HG03175 (cell line): ENCODE measurements at regions not wholly inside any gene's neighbourhood (a gene's known extent, or its start where the extent isn't known, plus 50 kb on each side); places are given as distances from the start of the nearest gene placed in this dataset.

Experiments used
- ATAC-seq: cut with Tn5 transposase; IDR thresholded peaks from one replicate; pipeline ENCODE4 v1.9.1; 2021; ENCODE audit warnings: mild to moderate bottlenecking, moderate library complexity; ENCODE audit not compliant: unreplicated experiment

DNA sequence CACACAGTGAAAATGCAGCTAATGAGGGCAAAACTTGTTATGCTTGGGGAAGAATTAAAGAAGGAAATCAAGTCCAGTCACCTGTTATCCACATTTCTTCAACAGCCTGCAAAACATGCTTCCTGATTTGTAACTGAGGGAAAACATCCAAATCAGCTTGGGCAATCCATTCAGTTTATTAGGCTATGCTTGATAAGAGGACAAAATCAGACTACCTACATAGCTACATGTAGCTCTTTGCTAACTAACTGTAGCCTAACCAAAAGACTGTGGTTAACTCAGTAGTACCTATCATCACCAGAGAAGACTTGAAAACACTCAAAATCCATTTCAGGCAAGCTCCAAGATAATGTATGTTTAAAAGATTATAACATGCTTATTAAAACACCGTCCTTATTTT lies 436.4 kb downstream of the SHQ1 start:
- ATAC-seq = no peak

DNA sequence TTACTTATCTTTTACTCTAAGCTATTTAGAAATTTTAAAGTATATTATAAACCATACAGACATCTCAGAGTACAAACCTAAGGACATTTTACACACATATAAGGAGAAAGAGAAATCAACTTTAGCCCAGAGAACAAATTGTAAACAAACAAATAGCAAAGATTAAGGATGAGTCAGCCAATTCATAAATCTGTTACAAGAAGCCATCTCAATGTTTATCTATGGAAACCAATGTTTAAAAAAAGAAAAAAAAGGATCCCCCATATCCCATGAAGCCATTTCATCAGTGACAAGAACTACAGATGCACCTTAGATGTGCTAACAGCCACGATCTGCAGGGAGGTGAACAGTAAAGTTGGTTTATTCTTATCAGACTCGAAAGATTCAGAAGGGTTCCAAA lies 437.1 kb downstream of the SHQ1 start:
- no peak for ATAC-seq

DNA sequence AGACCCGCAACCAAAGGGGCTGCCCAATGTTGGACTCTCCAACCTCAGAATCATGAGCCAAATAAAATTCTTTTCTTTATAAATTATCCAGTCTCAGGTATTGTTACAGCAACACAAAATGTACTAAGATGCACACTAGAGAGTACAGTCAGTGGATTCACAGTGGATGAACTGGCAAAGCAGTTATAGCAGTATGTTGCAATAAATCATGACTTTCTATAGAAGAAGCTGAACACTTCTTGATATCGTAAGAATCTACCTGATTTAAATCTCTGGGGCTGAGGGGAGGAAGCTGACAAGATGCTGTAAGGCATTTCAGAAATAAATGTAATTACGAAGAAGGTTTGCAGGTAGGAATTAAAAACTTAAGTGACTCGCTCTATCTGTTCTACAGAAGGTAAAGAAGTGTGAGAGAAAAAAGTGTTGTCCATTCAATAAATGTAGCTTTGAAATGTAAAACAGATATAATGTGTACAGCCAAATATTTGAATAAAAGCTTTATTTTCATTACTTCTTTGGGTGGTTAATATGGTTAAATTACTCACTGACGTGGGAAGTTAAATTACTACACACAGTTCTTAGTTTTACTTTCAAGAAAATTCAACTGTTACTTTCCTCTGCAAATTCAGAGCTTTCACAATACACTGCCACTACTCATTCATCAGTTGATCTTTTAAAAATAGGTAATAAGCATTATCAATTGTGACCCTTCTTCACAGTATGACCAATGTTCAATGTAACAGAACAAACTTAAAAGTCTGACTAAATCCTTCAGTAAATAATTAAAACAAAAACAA lies 439.1 kb downstream of the SHQ1 start:
- ATAC-seq = no peak

DNA sequence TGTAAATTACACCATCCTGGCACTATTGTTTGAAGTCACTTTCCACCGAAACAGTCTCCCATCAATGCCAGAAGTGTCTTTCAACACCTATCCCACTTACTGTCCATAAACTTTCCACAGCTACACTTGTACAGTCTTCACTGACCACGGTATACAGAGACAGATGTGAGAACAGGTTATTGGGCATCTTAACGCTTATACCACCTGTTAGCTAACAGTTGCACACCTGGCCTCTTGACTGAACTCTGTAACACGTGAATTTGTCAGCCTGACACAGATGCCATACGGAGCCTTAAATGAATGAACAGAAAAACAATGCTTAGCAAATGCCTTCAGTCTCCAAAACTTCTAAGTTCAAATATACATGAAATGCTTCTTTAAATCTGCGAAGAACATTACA lies 440.5 kb downstream of the SHQ1 start:
- ATAC-seq = no peak

DNA sequence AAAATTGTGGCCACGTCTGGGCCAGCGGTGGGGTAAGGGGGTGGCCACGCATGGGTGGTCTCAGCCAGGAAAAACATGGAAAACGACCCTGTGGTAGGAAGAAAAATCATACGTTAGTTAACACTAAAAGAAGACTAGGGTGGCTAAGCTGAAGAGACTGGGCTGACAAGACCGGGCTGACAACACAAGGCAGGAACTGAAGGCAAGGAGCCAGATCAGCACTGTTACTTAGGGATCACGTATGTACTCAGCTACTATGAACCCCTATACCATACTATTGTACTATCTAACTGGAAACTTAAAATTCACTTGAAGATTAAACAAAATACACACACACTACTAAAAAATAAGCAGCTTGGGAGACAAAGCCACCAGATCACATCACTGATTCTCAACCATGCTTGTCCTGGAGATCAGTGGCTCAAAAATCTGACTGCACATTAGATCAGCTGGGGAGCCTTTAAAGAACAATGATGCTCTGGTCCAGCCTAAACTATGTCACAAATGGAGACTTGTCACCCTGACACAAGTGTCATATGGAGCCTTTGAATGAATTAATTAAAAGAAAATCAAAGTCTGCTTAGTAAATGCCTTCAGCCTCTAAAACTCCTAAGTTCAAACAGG lies 442.2 kb downstream of the SHQ1 start:
- no peak for ATAC-seq

DNA sequence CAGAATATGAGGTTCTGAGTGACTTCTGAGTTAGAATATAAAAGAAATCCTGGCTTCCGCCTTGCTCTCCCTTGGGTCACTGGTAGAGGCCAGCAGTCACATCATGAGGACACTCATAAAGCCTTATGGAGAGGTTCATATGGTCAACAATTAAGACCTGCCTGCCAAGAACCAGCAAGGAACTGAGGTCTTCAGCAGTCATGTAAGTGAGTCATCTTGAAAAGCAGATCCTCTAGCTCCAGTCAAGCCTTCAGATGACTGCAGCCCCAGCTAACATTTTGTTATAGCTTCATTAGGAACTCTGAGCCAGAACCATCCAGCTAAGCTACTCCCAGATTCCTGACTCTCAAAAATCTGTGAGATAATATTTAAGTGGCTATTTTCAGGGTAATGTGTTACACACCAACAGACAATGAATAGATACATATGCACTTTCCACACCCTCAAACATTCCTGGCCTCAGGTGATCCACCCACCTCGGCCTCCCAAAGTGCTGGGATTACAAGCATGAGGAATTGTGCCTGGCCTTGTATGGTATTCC lies 447.2 kb downstream of the SHQ1 start:
- ATAC-seq = no peak

DNA sequence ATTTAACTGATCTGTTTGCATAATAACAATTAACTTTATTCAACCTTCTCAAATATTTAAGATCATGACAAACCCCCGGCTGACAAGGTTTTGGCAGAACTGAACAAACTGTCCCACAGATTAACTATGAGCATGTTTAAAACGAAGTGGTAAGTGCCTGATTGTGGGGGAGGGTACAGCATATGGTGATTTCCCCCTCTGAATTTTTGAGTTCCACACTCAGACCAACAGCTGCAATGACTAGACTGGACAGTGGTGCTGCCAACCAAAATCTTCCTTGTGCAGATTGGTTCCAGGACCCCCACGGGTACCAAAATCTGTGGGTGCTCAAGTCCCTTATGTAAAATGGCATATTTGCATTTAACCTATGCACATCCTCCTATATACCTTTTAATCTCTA lies 449.5 kb downstream of the SHQ1 start:
- no peak for ATAC-seq

DNA sequence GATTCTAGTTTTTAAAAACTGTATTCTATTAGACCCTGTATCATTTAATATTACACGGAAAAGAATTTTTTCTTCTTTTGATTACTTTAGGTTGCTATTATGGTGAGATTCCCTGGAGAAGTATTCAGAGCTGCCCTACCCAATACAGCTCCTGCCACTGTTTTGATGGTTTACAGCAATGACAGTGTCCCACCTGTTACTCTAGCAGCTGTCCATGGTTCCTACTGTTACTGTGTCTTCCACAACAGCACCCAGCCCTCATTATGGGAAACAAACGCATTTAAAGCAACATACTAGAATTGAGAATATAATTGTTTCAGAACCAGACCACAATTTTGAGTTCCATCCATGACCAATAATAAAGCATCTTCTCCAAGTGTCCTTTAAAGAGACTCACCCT lies 450.7 kb downstream of the SHQ1 start:
- ATAC-seq = no peak

DNA sequence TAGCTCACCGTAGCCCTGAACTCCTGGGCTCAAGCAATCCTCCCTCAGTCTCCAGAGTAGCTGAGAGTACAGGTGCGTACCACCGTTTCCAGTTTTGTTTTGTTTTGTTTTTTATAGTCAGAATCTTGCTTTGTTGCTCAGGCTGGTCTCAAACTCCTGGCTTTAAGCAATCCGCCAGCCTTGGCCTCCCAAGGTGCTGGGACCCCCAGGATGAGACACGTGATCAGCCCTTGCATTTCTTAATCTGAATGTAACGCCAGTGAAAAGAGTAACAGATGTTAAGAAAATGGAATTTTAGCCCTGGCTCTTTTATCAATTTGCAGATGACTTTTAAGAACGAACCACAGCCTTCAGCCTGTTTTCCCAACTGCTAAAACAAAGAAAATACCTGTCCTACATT lies 451.3 kb downstream of the SHQ1 start:
- no peak for ATAC-seq

DNA sequence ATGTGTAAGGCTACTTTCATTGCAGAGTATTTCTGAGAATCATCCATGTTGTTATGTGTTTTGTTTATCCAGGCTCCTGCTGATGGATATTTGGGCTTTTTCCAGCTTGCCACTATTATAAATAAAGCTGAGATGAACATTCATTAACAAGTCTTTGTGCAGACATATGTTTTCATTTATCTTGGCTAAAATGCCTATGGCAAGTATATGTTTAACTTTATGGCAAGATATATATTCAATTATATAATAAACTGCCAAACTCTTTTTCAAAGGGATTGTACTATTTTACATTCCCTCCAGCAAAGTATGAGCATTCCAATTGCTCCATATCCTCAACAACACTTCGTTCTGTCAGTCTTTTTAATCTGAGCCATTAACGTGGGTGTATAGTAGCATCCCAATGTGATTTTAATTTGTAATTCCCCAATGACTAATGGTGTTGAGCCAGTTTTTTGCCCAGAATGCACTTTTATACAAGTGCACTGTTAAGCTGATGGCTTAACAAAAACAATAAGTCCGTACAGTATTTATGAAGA lies 452.4 kb downstream of the SHQ1 start:
- ATAC-seq = no peak

DNA sequence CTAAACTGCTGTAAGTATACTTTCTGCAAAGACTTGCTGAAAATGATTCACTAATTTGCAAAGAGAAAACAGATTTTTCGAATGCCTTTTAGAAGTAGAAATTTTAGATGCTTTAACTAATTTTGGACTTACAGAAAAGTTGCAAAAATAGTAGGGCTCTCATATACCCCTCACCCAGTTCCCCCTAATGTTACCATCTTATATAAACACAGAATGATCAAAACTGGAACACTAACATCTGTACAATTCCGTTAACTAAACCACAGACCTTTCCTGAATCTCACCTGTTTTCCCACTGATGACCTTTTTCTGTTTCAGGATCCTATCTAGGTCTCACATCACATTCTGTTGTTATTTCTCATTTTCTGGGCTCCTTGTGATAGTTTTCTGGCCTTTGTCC lies 454.8 kb downstream of the SHQ1 start:
- no peak for ATAC-seq

DNA sequence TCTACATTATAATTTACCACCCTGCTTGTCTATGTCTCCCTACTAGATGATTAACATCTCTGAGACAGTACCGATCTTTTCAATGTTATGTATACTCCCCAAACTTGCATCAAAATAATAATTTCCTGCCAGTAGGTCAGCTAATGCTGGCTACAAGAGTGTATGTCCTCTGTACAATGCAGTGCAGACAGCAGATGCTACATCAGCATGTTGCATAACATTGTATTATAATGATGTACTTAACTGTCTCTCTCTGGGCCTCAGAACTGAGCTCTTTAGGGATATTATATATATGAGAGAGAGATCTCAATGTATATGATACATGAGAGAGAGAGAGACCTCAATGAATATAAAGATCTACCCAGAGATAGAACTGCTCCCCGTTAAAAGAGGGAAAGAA lies 456.6 kb downstream of the SHQ1 start:
- ATAC-seq = no peak

DNA sequence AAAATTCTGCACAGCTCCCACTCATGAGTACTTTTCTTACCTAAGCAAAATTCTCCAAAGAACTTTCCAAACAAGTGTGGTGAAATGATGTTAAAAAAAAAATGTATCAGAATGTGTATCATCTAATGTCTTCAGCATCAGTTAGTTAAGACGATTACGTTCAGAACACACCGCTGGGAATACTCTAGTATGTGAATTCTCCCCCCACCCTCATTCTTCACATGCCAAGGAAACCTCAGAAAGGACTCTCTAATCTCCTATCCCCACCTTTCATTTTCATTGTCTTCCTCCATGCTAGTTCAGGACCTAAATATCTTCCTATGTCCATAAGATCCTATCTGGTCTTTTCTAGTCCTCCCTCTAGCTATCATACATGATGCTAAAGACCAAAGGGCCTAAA lies 457.4 kb downstream of the SHQ1 start:
- no peak for ATAC-seq

DNA sequence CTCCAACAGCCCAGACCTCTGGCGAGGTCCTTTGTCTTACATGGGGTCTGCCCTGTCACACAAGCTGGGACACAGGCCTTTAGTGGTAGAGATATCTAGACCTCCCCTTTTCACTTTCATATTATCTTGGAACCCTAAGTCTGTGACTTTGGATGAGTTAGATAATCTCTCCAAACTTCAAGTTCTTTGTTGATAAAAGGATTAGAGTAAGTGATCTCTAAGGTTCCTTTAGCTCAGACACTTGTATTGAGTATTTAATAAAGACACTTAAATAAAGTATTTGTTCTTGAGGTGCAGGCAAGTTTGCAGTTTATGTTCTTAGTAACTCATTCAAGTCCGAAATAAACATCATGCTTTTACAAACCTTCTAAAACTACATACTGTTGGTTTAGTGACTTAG lies 459.6 kb downstream of the SHQ1 start:
- ATAC-seq = no peak

DNA sequence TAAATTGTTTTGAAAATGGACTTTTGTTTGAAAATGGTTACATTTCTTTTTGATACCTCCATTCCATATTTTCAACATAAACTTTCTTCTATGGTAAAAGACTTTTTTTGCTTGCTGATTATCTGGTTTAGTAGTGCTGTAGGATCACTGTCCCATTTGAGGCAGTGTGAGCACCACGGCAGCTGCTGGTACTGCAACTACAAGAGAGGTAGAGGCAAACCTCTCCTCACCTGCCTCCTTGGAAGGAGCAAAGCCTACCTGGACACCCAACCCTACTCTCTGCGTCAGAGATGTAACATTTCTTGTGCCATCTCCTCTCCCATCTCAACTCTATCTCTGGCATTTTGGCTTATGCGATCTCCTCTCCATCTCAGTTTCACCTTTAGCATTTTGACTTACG lies 460.1 kb downstream of the SHQ1 start:
- no peak for ATAC-seq

DNA sequence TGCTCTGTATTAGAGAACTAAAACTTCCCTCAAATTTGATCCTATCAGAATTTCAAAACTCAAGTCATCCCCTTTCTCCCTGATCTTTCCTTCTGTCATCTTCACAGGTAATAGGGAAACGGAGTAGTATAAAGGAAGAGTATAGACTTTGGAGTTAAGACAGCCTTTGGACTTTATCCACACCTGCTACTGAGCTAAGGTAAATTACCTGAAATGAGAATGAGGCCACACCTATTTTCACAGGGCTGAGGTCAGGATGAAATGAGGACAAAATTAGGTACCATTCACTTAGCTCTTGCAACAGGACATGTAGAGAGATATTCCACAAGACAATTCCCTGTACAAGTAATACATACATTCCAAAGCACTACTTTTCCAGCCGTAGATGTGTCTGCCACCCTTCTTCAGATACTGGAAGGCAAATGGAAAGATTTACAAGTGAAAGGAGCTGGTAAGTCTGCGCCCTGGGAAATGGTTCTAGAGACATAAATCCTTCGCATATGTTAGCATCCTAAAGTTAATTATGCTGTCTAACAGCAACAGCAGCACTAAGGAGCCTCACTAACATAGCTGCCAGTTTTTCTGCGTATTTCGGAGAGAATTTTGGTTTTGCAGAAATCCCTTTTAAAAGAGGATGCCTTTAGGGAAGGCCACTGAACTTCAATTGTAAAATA lies 461.8 kb downstream of the SHQ1 start:
- ATAC-seq = no peak

DNA sequence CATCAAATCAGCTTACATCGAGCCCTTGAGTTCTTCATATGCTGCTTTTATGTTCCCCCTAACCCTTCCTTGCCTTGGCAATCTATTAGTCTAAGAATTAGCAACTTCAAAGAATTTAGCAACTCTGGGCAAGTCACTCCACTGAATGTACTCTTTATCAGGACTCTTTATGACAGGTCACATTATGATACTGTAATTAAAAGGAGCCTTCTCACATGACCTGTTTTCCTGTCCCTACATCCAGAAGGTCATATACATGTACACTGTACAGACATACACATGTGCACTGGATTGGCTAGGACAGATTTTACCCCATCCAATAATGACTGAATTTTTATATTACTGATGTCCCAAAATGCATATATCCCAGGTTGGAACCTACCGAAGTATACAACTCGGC lies 463.1 kb downstream of the SHQ1 start:
- ATAC-seq = no peak

DNA sequence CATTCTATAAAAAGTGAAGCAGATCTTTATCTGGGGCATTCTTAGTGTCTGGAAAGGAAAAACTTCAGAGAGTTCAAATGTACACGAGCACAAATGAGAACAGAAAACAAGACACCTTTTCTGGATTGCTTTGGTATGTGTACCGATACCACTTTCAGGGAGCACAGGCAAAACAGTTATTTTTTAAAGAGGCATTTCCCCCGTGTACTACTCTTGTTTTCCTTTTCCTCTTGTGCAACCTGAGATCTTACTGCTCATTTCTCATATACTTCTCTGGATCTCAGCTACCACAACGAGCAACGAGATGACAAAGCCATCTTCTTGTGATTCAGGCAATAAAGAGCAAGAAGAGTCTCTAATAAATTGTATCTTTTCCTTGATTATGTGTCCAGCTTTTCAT lies 463.6 kb downstream of the SHQ1 start:
- ATAC-seq = no peak

DNA sequence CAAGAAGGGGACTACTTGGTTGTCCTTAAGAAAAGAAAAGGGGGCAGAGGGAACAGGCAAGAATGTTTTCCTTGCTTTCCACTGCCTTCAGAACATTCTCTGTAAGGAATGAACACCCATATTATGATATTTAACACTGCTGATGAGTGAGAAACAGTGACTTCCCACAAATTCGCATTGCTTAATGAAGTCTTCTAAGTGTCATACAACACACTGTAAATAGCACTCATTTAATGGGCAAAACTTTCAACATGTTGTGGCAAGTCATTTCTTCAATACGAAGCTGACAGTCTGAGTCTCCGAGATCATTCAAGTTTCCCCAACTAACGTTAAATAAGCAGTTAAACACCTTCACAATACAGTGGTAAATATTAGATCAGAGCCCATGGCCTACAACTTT lies 464.4 kb downstream of the SHQ1 start:
- ATAC-seq = no peak

DNA sequence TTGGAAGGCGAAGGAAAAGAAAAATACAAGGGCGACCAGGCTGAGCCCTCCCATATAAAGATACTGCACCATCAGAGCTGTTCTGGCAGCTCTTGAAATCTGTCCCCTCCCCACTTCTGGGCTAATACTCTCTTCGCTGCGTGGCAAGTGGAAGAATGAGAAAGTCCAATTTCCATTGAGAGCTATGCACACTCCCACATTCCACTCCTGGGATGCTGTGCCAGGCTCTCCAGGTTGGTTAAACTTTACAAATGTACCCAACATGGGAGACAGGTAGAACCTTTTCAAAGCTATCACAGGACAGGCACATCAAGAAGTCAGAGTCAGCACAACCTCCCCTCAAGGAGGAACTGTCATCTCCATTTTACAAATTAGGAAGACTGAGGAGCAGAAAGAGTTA lies 465.0 kb downstream of the SHQ1 start:
- ATAC-seq = no peak

DNA sequence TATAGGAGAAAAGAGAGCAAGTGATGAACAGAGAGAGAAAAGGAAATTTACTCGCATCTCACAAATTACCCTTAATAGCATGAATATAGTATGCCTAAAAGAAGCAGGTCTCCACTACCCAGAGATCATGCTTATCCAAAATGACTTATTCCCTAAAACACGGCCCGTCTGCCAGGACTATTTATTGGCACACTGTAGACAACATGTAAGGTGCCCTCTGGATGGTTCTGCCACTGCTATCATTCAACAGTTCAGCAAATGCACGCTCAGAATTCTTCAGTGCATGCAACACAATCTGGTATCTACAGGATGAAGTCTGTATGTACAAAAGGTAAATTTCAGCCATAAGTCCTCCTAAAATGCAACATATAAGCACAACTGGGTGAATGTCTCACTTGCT lies 465.8 kb downstream of the SHQ1 start:
- ATAC-seq = no peak

DNA sequence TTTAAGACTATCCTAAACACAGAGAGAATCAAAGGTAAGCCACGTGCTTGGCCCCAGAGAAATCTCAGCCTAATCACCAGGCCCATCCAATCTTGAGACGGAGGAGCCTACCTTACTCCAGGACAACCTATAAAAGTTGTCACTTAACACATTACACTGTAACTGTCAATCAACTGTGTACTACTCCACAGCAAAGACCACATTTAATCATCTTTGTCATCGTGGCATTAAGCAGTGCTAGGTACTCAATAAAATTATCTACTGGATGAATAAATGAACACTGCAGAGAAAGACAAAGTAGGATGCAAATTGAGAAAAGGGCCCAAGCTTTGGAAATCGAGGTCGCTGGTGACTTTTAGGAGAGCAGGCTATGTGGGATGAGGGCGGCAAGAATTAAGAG lies 466.7 kb downstream of the SHQ1 start:
- no peak for ATAC-seq
